ENCODE measurements at regions not wholly inside any gene's neighbourhood (a gene's known extent, or its start where the extent isn't known, plus 50 kb on each side); places are given as distances from the start of the nearest gene placed in this dataset.
A peak's percentile ranks its signal among the peaks of the same experiment; 100 is the strongest.

- peak overlapping the region in 3 of 10 donors; percentile 2 to 20 (median 11) for H3K4me3 ChIP-seq
Observed at GRCh38 chr10:3452173-3452626, 279.6 kb upstream of the PITRM1 start.

GRCh38 chr10:3451516-3452172, 279.1 kb upstream of the PITRM1 start:
- peak overlapping the region in 2 of 10 donors; percentile 2 to 20 for H3K4me3 ChIP-seq
- H3K27me3 ChIP-seq = no peaks in the 10 kb centered on the region
- no peaks in the 10 kb centered on the region for H3K36me3 ChIP-seq
- intact Hi-C loops (cut with DNase I) = loop anchor here in 5 of 10 donors (5.0 to 10.0 kb wide), 5 partner anchors 207 to 1313 kb away; no protein-coding TSS in a partner anchor
- no peak for DNase-seq
- ATAC-seq = peak in 3 of 8 donors; percentile 15 to 46 (median 25)
- H3K4me1 ChIP-seq = peaks cover 0 to 49% (median 28%) of the 10 kb centered on the region in 9 donors
- no peak for TF ChIP-seq CTCF (IDR thresholded peaks at IDR 0.05)
- WGBS, 2 donors = 72 to 79% methylated on average over 4 of the region's 4 CpGs
- H3K27ac ChIP-seq = peak overlapping the region; percentile 10 to 85 (median 76)
- H3K9me3 ChIP-seq = no peaks in the 10 kb centered on the region

More at GRCh38 chr10:3452173-3452626, 279.6 kb upstream of the PITRM1 start:
- Histone ChIP-seq H3K9me3 (no peaks in the 10 kb centered on the region), H3K36me3 (no peaks in the 10 kb centered on the region), H3K4me1 (peaks cover 0 to 49% (median 28%) of the 10 kb centered on the region in 9 donors), H3K27me3 (no peaks in the 10 kb centered on the region), H3K27ac (peak overlapping the region; percentile 10 to 85 (median 76))
- DNase-seq = peak in 1 of 2 donors; percentile 52
- peak in 7 of 8 donors; percentile 71 to 92 (median 84) for ATAC-seq
- WGBS, 2 donors = 34 to 36% methylated on average over 5 of the region's 5 CpGs
- intact Hi-C loops (cut with DNase I) = loop anchor here in 5 of 10 donors (5.0 to 10.0 kb wide), 5 partner anchors 207 to 1313 kb away; no protein-coding TSS in a partner anchor
- peak; percentile 21 to 72 (median 48) for TF ChIP-seq CTCF (IDR thresholded peaks at IDR 0.05)

- intact Hi-C loops (cut with DNase I) = loop anchor here in 1 of 10 donors (10.0 kb wide), 1 partner anchor 189 kb away; no protein-coding TSS in a partner anchor
- H3K36me3 ChIP-seq = no peaks in the 10 kb centered on the region
- no peaks in the 10 kb centered on the region for H3K9me3 ChIP-seq
- H3K4me3 ChIP-seq = no peak overlapping the region
- DNase-seq (no peak), ATAC-seq (no peak)
- WGBS, 2 donors = 84 to 98% methylated on average over 4 of the region's 4 CpGs
- H3K27ac ChIP-seq = no peak overlapping the region
- H3K4me1 ChIP-seq = peaks cover 0 to under 1% (median 0%) of the 10 kb centered on the region in 9 donors
- TF ChIP-seq CTCF (IDR thresholded peaks at IDR 0.05) = no peak
- H3K27me3 ChIP-seq = no peaks in the 10 kb centered on the region
Observed at GRCh38 chr10:3446221-3446620, 273.6 kb upstream of the PITRM1 start.

- Histone ChIP-seq H3K27ac (no peak overlapping the region), H3K36me3 (no peaks in the 10 kb centered on the region), H3K4me3 (no peak overlapping the region), H3K4me1 (no peaks in the 10 kb centered on the region), H3K9me3 (no peaks in the 10 kb centered on the region), H3K27me3 (no peaks in the 10 kb centered on the region)
- ATAC-seq = no peak
- no peak for DNase-seq
- intact Hi-C loops (cut with DNase I) = loop anchor here in 1 of 10 donors (10.0 kb wide), 1 partner anchor 189 kb away; no protein-coding TSS in a partner anchor
- 96 to 97% methylated on average over 4 of the region's 4 CpGs for WGBS, 2 donors
- TF ChIP-seq CTCF (IDR thresholded peaks at IDR 0.05) = no peak
Observed at GRCh38 chr10:3445648-3446047, 273.1 kb upstream of the PITRM1 start.
